ENCODE measurements at regions not wholly inside any gene's neighbourhood (a gene's known extent, or its start where the extent isn't known, plus 50 kb on each side); places are given as distances from the start of the nearest gene placed in this dataset.

DNA sequence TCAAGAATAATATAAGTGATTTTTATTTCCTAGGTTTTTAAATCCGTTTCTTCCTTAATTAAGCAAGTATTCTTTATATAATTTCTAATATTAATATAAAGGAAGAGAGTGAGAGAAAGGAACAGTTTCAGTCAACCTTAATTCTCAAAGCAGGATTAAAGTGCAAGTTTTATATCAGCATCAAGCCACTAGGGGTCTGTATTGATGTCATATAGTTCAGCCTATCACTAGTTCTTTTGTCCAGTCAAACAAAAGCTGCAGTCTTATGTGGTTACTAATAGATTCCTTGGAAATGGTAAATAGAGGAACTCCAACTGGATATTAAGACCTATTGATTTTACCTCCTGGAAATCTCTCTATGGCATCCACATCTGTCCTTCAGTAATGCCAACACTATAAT lies 82.0 kb downstream of the NAP1L3 start:
- no peak for TF ChIP-seq EP300 (IDR thresholded peaks at IDR 0.05)
- TF ChIP-seq POLR2A (IDR thresholded peaks at IDR 0.05; ENCODE audit: low read depth), result no peak
- no peak for TF ChIP-seq CTCF (IDR thresholded peaks at IDR 0.05)

Data from esophagus muscularis mucosa (tissue), 4 donors.